HCT116 (cell line): ENCODE measurements at regions not wholly inside any gene's neighbourhood (a gene's known extent, or its start where the extent isn't known, plus 50 kb on each side); places are given as distances from the start of the nearest gene placed in this dataset.

Experiments
- ATF3 ChIP-seq: IDR thresholded peaks from 2 replicates; pipeline ENCODE4 v1.6.1; 2012
- EZH2 ChIP-seq: fragments of 200-600 bp; sonication (generic); IDR thresholded peaks from 2 replicates; pipeline ENCODE4 v1.6.1; 2017; ENCODE audit warnings: antibody characterized with exemption, mixed run types
- EZH2phosphoT487 ChIP-seq: fragments of 200-600 bp; IDR thresholded peaks from 2 replicates; pipeline ENCODE4 v1.6.1; 2018; ENCODE audit warnings: antibody characterized with exemption, borderline replicate concordance
- FOSL1 ChIP-seq: IDR thresholded peaks from 2 replicates; pipeline ENCODE4 v1.6.1; 2012; ENCODE audit warnings: low read depth
- POLR2A ChIP-seq: IDR thresholded peaks from 2 replicates; pipeline ENCODE4 v1.7.0; 2011; ENCODE audit warnings: borderline replicate concordance; ENCODE audit not compliant: insufficient read depth, insufficient read length; ENCODE audit errors: extremely low read depth
- POLR2AphosphoS5 ChIP-seq: IDR thresholded peaks from 2 replicates; pipeline ENCODE4 v1.6.1; 2011; ENCODE audit warnings: mild to moderate bottlenecking, low read depth, low read length, moderate library complexity
- SIN3A ChIP-seq: IDR thresholded peaks from 2 replicates; pipeline ENCODE4 v1.6.1; 2012; ENCODE audit warnings: low read depth
- SP1 ChIP-seq: IDR thresholded peaks from 2 replicates; pipeline ENCODE4 v1.6.1; 2012; ENCODE audit warnings: low read depth
- TCF7L2 ChIP-seq: IDR thresholded peaks from 2 replicates; pipeline ENCODE4 v1.7.0; 2011; ENCODE audit warnings: borderline replicate concordance, inconsistent platforms; ENCODE audit not compliant: insufficient read depth, insufficient read length; ENCODE audit errors: extremely low read depth
- YY1 ChIP-seq: IDR thresholded peaks from 2 replicates; pipeline ENCODE4 v1.6.1; 2011; ENCODE audit warnings: low read length, low read depth, moderate library complexity, mild to moderate bottlenecking; ENCODE audit not compliant: insufficient replicate concordance; ENCODE audit errors: extremely low read depth
- ZBTB33 ChIP-seq: IDR thresholded peaks from 2 replicates; pipeline ENCODE4 v1.6.1; 2011; ENCODE audit warnings: mild to moderate bottlenecking, low read length, moderate library complexity; ENCODE audit not compliant: insufficient replicate concordance; ENCODE audit errors: extremely low read depth
- ZNF274 ChIP-seq: fragments of 200-500 bp; sonication (Bioruptor generic); IDR thresholded peaks from 2 replicates; pipeline ENCODE4 v1.6.1; 2014; ENCODE audit warnings: mild to moderate bottlenecking, low read depth, low read length, inconsistent platforms
- TF ChIP-seq, protein P1 (sequence below), 3 experiments: fragments of 200-600 bp in 1 of 3; sonication (generic) in 1 of 3; IDR thresholded peaks in 2 of 3; conservative IDR thresholded peaks in 1 of 3; 2 replicates each; pipeline ENCODE4 v1.5.1; 2012 to 2017; ENCODE audit warnings: low read depth in 2 of 3, low read length in 2 of 3, antibody characterized with exemption in 1 of 3, borderline replicate concordance in 1 of 3, control low read depth in 1 of 3, mild to moderate bottlenecking in 1 of 3, mixed read lengths in 1 of 3, mixed run types in 1 of 3, moderate library complexity in 1 of 3; ENCODE audit not compliant: insufficient read depth in 1 of 3
- TF ChIP-seq, protein P2 (sequence below): IDR thresholded peaks from 2 replicates; pipeline ENCODE4 v1.6.1; 2012; ENCODE audit warnings: low read depth

DNA sequence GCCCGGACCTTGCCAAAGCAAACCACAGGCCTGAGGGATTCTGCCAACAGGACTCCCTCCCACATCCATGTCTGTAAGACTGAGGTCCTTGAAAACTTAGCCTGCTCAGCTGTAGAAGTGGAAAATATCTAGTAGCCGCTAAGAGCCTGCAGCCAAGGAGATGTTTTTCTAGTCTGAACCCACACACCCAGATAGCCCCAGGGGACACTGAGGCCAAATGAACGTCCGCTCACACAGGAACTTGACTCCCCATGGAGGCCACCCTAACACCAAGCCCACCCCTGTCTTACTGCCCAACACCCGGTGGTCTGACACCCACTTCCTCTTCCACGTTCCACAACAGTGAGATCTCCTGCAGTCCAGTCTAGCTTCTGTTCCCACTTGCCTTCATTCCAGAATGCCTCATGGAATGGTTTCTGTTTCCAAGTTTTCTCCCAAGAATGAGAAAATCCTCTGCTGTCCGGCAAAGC lies 174.8 kb downstream of the PLPP3 start:
- no peak for TF ChIP-seq POLR2AphosphoS5
- TF ChIP-seq YY1, result no peak
- no peak for TF ChIP-seq ATF3
- TF ChIP-seq EZH2, result no peak
- no peak for TF ChIP-seq SIN3A
- TF ChIP-seq, protein P1, sequence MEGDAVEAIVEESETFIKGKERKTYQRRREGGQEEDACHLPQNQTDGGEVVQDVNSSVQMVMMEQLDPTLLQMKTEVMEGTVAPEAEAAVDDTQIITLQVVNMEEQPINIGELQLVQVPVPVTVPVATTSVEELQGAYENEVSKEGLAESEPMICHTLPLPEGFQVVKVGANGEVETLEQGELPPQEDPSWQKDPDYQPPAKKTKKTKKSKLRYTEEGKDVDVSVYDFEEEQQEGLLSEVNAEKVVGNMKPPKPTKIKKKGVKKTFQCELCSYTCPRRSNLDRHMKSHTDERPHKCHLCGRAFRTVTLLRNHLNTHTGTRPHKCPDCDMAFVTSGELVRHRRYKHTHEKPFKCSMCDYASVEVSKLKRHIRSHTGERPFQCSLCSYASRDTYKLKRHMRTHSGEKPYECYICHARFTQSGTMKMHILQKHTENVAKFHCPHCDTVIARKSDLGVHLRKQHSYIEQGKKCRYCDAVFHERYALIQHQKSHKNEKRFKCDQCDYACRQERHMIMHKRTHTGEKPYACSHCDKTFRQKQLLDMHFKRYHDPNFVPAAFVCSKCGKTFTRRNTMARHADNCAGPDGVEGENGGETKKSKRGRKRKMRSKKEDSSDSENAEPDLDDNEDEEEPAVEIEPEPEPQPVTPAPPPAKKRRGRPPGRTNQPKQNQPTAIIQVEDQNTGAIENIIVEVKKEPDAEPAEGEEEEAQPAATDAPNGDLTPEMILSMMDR (IDR thresholded peaks at IDR 0.05 in 2 of 3, conservative IDR thresholded peaks at IDR 0.05 in 1 of 3; ENCODE audit: borderline replicate concordance in 1 of 3, insufficient read depth in 1 of 3, low read depth in 2 of 3, low read length in 2 of 3), result no peak
- no peak for TF ChIP-seq EZH2phosphoT487
- no peak for TF ChIP-seq ZBTB33
- no peak for TF ChIP-seq POLR2A
- TF ChIP-seq, protein P2, sequence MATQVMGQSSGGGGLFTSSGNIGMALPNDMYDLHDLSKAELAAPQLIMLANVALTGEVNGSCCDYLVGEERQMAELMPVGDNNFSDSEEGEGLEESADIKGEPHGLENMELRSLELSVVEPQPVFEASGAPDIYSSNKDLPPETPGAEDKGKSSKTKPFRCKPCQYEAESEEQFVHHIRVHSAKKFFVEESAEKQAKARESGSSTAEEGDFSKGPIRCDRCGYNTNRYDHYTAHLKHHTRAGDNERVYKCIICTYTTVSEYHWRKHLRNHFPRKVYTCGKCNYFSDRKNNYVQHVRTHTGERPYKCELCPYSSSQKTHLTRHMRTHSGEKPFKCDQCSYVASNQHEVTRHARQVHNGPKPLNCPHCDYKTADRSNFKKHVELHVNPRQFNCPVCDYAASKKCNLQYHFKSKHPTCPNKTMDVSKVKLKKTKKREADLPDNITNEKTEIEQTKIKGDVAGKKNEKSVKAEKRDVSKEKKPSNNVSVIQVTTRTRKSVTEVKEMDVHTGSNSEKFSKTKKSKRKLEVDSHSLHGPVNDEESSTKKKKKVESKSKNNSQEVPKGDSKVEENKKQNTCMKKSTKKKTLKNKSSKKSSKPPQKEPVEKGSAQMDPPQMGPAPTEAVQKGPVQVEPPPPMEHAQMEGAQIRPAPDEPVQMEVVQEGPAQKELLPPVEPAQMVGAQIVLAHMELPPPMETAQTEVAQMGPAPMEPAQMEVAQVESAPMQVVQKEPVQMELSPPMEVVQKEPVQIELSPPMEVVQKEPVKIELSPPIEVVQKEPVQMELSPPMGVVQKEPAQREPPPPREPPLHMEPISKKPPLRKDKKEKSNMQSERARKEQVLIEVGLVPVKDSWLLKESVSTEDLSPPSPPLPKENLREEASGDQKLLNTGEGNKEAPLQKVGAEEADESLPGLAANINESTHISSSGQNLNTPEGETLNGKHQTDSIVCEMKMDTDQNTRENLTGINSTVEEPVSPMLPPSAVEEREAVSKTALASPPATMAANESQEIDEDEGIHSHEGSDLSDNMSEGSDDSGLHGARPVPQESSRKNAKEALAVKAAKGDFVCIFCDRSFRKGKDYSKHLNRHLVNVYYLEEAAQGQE, result no peak
- TF ChIP-seq SP1, result no peak
- no peak for TF ChIP-seq TCF7L2
- no peak for TF ChIP-seq FOSL1
- no peak for TF ChIP-seq ZNF274
